IMR-90 (cell line): ENCODE measurements at regions not wholly inside any gene's neighbourhood (a gene's known extent, or its start where the extent isn't known, plus 50 kb on each side); places are given as distances from the start of the nearest gene placed in this dataset.
A peak's percentile ranks its signal among the peaks of the same experiment; 100 is the strongest.

Source experiments
- ATAC-seq: fragments of 200-7000 bp; cut with Tn5 transposase; 2 replicates; pipeline ENCODE4 v1.9.1; 2020; ENCODE audit warnings: low read depth, mild to moderate bottlenecking, moderate library complexity
- BruUV-seq: library from RNA; stranded (reverse); fragments of 400-500 nt; replicated peaks from 2 replicates; lab custom pipeline; 2021; lab: Mats Ljungman, UMichigan
- CTCF ChIA-PET: fragments of 300-600 bp; formaldehyde crosslinking; extraction: SDS; loops from one replicate; lab custom pipeline; 2021; ENCODE audit warnings: antibody characterized with exemption; lab: Yijun Ruan, JAX
- POLR2A ChIA-PET: fragments of 300-600 bp; sonication (Branson Sonifier 250); formaldehyde crosslinking; loops from one replicate; lab custom pipeline; 2022; ENCODE audit warnings: antibody characterized with exemption; ENCODE audit not compliant: unreplicated experiment; lab: Charles Lee
- DNase-seq: peaks from one replicate; pipeline ENCODE4 v3.0.0; 2013
- H2AFZ ChIP-seq: replicated peaks from 2 replicates; pipeline ENCODE3; 2013; ENCODE audit warnings: low read length, mild to moderate bottlenecking; ENCODE audit not compliant: poor library complexity
- H2AK5ac ChIP-seq: 2 replicates; pipeline ENCODE4 v1.6.1; 2013; ENCODE audit warnings: low read depth, low read length, inconsistent platforms
- H2AK9ac ChIP-seq: replicated peaks from 2 replicates; pipeline ENCODE3; 2013; ENCODE audit warnings: mild to moderate bottlenecking, low read depth, low read length, moderate library complexity; ENCODE audit not compliant: poor library complexity
- H2BK120ac ChIP-seq: 2 replicates; pipeline ENCODE4 v1.6.1; 2013; ENCODE audit warnings: low read depth, low read length, inconsistent platforms
- H2BK15ac ChIP-seq: 3 replicates; pipeline ENCODE4 v1.6.1; 2013; ENCODE audit warnings: low read depth, low read length, inconsistent platforms
- H2BK20ac ChIP-seq: 2 replicates; pipeline ENCODE4 v1.6.1; 2013; ENCODE audit warnings: low read depth, mild to moderate bottlenecking, inconsistent platforms, low read length, moderate library complexity
- H2BK5ac ChIP-seq: 2 replicates; pipeline ENCODE4 v1.6.1; 2013; ENCODE audit warnings: mild to moderate bottlenecking, low read depth, low read length, inconsistent platforms; ENCODE audit not compliant: poor library complexity, severe bottlenecking
- H3K14ac ChIP-seq: replicated peaks from 2 replicates; pipeline ENCODE4 v1.6.1; 2013; ENCODE audit warnings: low read depth, low read length, inconsistent platforms
- H3K18ac ChIP-seq: 2 replicates; pipeline ENCODE4 v1.6.1; 2013; ENCODE audit warnings: low read depth, low read length, control low read depth
- H3K23ac ChIP-seq: 2 replicates; pipeline ENCODE4 v1.6.1; 2013; ENCODE audit warnings: low read depth, low read length, inconsistent platforms
- H3K27ac ChIP-seq: 2 replicates; pipeline ENCODE4 v1.5.1; 2013; ENCODE audit warnings: mild to moderate bottlenecking, control low read depth, low read length; ENCODE audit not compliant: insufficient read depth
- H3K27me3 ChIP-seq: 2 replicates; pipeline ENCODE4 v1.6.1; 2013; ENCODE audit warnings: low read length; ENCODE audit not compliant: control insufficient read depth, insufficient read depth
- H3K36me3 ChIP-seq: 2 replicates; pipeline ENCODE4 v1.6.1; 2013; ENCODE audit warnings: low read length, mixed read lengths; ENCODE audit not compliant: control insufficient read depth, insufficient read depth
- H3K4ac ChIP-seq: 2 replicates; pipeline ENCODE4 v1.6.1; 2013; ENCODE audit warnings: low read depth, low read length, inconsistent platforms
- H3K4me1 ChIP-seq: 2 replicates; pipeline ENCODE4 v1.6.1; 2013; ENCODE audit warnings: low read length, mixed read lengths; ENCODE audit not compliant: control insufficient read depth, insufficient read depth
- H3K4me2 ChIP-seq: 2 replicates; pipeline ENCODE4 v1.6.1; 2013; ENCODE audit warnings: low read depth, mild to moderate bottlenecking, control low read depth, low read length, moderate library complexity
- H3K4me3 ChIP-seq: 2 replicates; pipeline ENCODE4 v1.5.1; 2013; ENCODE audit warnings: low read depth, mild to moderate bottlenecking, control low read depth, low read length, moderate library complexity; ENCODE audit not compliant: insufficient read depth
- H3K56ac ChIP-seq: 2 replicates; pipeline ENCODE4 v1.6.1; 2013; ENCODE audit warnings: low read length, inconsistent platforms; ENCODE audit not compliant: insufficient read depth; ENCODE audit errors: extremely low read depth
- H3K79me1 ChIP-seq, 2 experiments: 2 replicates each; pipeline ENCODE4 v1.6.1; 2013; ENCODE audit warnings: low read length in 2 of 2, inconsistent platforms in 1 of 2, low read depth in 1 of 2
- H3K9ac ChIP-seq: 2 replicates; pipeline ENCODE4 v1.6.1; 2013; ENCODE audit warnings: low read depth, low read length, control low read depth
- H3K9me1 ChIP-seq: 2 replicates; pipeline ENCODE4 v1.6.1; 2013; ENCODE audit warnings: low read length, inconsistent platforms; ENCODE audit not compliant: insufficient read depth
- H3K9me3 ChIP-seq: 2 replicates; pipeline ENCODE4 v1.6.1; 2013; ENCODE audit warnings: low read length; ENCODE audit not compliant: control insufficient read depth, insufficient read depth
- H4K20me1 ChIP-seq: 2 replicates; pipeline ENCODE4 v1.6.1; 2013; ENCODE audit warnings: low read length, inconsistent platforms; ENCODE audit not compliant: insufficient read depth
- H4K5ac ChIP-seq: 2 replicates; pipeline ENCODE4 v1.6.1; 2013; ENCODE audit warnings: mild to moderate bottlenecking, low read depth, low read length, control low read depth
- H4K8ac ChIP-seq, 2 experiments: 2 replicates each; pipeline ENCODE4 v1.6.1; 2013; ENCODE audit warnings: low read depth in 2 of 2, low read length in 2 of 2, control low read depth in 1 of 2, inconsistent platforms in 1 of 2
- H4K91ac ChIP-seq: 2 replicates; pipeline ENCODE4 v1.6.1; 2013; ENCODE audit warnings: low read depth, low read length, inconsistent platforms; ENCODE audit not compliant: insufficient read depth
- CTCF ChIP-seq: conservative IDR thresholded peaks from 2 replicates; pipeline ENCODE4 v1.5.1; 2012; ENCODE audit warnings: mild to moderate bottlenecking, low read depth, low read length, improper control_type of control experiment
- MXI1 ChIP-seq: IDR thresholded peaks from 2 replicates; pipeline ENCODE4 v1.6.1; 2012; ENCODE audit warnings: low read depth, mild to moderate bottlenecking, low read length, moderate library complexity, borderline replicate concordance
- WGBS, 2 experiments: methylation state at CpG; one replicate each; pipeline versions ENCODE4 v1.1.5 to v1.1.7; 2013; ENCODE audit warnings: missing lambda C conversion rate in 2 of 2; ENCODE audit not compliant: insufficient read length in 1 of 2; ENCODE audit errors: extremely low coverage in 2 of 2; 5-methylcytosine and 5-hydroxymethylcytosine counted together
- dilution Hi-C: fragments of 300-500 bp; cut with HindIII; formaldehyde crosslinking; loops from one replicate; pipeline ENCODE4 v1.14.3; 2018; ENCODE audit warnings: low sequenced_read_pairs; ENCODE audit not compliant: unreplicated experiment
- in situ Hi-C: fragments of 300-500 bp; cut with MboI; formaldehyde crosslinking; loops from 3 replicates; pipeline ENCODE4 v1.14.3; 2019; ENCODE audit warnings: low sequenced_read_pairs, inconsistent platforms, mixed read lengths
- intact Hi-C: fragments of 100-400 bp; cut with micrococcal nuclease; formaldehyde crosslinking; loops from 2 replicates; pipeline ENCODE4 v1.10.0; 2022
- TF ChIP-seq, protein P1 (sequence below): fragments of 150-350 bp; IDR thresholded peaks from 2 replicates; pipeline ENCODE4 v1.6.1; 2017; ENCODE audit warnings: mild to moderate bottlenecking, antibody characterized with exemption, low read length, low read depth
- TF ChIP-seq, protein P2 (sequence below): fragments of 150-350 bp; IDR thresholded peaks from 2 replicates; pipeline ENCODE4 v1.6.1; 2016; ENCODE audit warnings: low read depth, mild to moderate bottlenecking, low read length, moderate library complexity, borderline replicate concordance

DNA sequence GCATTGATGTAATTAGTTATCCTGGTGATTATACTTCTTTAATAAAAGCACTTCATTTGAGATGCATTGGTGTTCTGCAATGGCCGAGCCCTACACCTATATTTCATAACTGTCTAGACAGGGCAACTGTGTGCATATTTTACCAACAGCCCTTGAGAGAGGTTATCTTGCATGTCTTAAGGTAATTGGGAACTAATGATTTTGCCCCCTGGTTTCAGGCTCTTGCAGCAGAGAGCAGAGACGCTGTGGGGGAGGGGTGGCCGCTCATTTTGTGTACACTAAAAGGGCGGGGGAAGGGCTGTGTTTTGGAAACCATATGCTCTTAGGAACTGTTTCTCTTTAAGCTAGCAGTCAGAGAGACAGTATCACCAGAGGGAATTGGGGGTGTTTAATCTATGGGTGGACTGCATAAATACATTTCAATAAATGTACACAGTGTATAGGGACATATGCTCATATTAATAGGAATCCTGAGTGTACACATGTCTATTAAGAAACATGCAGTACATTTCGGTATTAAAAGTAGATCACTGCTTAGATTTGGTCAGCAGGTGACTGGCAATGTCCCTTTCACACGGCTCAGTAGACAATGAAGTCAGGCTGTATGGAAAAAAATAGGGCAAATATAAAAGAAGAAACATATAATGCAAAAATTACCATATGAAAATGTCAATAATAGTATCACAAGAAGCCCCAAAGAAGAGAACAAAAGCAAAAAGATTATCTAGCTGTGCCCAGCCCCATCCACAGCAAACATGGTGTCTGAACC lies 402.9 kb upstream of the CITED2 start (continued):
- TF ChIP-seq CTCF: no peak

DNA sequence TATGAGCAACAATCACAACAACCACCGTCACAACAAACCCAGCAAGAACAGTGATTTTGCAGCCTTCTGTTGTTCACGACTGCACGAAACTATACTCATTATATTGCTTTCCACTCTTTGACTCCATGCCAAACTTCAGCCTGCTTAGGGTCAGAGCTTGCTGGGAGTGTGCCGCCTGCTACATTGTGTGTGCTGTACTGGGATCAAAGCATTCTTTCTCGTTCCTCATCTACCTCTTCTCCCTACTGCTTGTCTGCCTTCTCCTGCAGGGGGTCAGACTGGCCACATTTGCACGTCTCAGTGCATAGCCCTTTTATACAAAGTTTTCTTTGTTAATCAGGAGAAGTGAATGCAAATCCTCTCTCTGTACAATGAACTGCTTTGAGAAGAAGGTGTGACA lies 401.6 kb upstream of the CITED2 start:
- H3K14ac ChIP-seq: no peak overlapping the region
- no peak overlapping the region for H3K4me3 ChIP-seq
- WGBS, 2 experiments: no CpG with 5 or more reads among the region's 6 CpGs
- DNase-seq: no peak
- H3K9ac ChIP-seq: no peak overlapping the region
- H2BK15ac ChIP-seq: 0 out of 3 replicates have a peak overlapping the region, but pooled peaks have one; percentile 27
- H3K56ac ChIP-seq: no peak overlapping the region
- no peak overlapping the region for H3K23ac ChIP-seq
- H4K20me1 ChIP-seq: no peaks in the 10 kb centered on the region
- intact Hi-C loops: no loop called here
- BruUV-seq: no TSS peak
- H3K27me3 ChIP-seq: no peaks in the 10 kb centered on the region
- in situ Hi-C loops: no loop called here
- peak overlapping the region; percentile 46; the same call in 1 of the 2 replicates for H3K4ac ChIP-seq
- H4K8ac ChIP-seq: no peak overlapping the region
- H3K27ac ChIP-seq: no peak overlapping the region
- no peak overlapping the region for H2AK9ac ChIP-seq
- H3K9me3 ChIP-seq: no peaks in the 10 kb centered on the region
- H3K4me2 ChIP-seq: no peak overlapping the region
- no peak overlapping the region for H2BK5ac ChIP-seq
- H2BK20ac ChIP-seq: no peak overlapping the region; the same call in 1 of the 2 replicates
- TF ChIP-seq, protein P1, sequence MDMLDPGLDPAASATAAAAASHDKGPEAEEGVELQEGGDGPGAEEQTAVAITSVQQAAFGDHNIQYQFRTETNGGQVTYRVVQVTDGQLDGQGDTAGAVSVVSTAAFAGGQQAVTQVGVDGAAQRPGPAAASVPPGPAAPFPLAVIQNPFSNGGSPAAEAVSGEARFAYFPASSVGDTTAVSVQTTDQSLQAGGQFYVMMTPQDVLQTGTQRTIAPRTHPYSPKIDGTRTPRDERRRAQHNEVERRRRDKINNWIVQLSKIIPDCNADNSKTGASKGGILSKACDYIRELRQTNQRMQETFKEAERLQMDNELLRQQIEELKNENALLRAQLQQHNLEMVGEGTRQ: no peak
- TF ChIP-seq MXI1: no peak
- TF ChIP-seq, protein P2, sequence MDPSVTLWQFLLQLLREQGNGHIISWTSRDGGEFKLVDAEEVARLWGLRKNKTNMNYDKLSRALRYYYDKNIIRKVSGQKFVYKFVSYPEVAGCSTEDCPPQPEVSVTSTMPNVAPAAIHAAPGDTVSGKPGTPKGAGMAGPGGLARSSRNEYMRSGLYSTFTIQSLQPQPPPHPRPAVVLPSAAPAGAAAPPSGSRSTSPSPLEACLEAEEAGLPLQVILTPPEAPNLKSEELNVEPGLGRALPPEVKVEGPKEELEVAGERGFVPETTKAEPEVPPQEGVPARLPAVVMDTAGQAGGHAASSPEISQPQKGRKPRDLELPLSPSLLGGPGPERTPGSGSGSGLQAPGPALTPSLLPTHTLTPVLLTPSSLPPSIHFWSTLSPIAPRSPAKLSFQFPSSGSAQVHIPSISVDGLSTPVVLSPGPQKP: no peak
- no peak overlapping the region for H4K5ac ChIP-seq
- ChIA-PET POLR2A (no interaction called here), CTCF (no interaction called here)
- no peak overlapping the region for H2BK120ac ChIP-seq
- H3K9me1 ChIP-seq: no peaks in the 10 kb centered on the region; the same call in 1 of the 2 replicates
- H4K91ac ChIP-seq: no peak overlapping the region
- H2AK5ac ChIP-seq: peak overlapping the region; percentile 49; the same call in 1 of the 2 replicates
- H3K18ac ChIP-seq: no peak overlapping the region
- dilution Hi-C loops: no loop called here
- H3K36me3 ChIP-seq: no peaks in the 10 kb centered on the region
- no peaks in the 10 kb centered on the region for H3K79me1 ChIP-seq
- no peak for ATAC-seq
- peaks cover 7% of the 10 kb centered on the region for H3K4me1 ChIP-seq
- no peak overlapping the region for H2AFZ ChIP-seq
